H9 (cell line): ENCODE measurements at regions not wholly inside any gene's neighbourhood (a gene's known extent, or its start where the extent isn't known, plus 50 kb on each side); places are given as distances from the start of the nearest gene placed in this dataset.

Experiments
- DNase-seq: peaks from one replicate; pipeline ENCODE4 v3.0.0-alpha.2; 2017
- H2AFZ ChIP-seq: one replicate; pipeline ENCODE4 v1.6.1; 2013; ENCODE audit warnings: mild to moderate bottlenecking, low read length, control low read depth, moderate library complexity
- H2AK5ac ChIP-seq: 2 replicates; pipeline ENCODE4 v1.6.1; 2013; ENCODE audit warnings: low read length, control low read depth, mixed read lengths; ENCODE audit not compliant: insufficient read length
- H2BK120ac ChIP-seq: one replicate; pipeline ENCODE4 v1.6.1; 2013; ENCODE audit warnings: low read depth, mild to moderate bottlenecking, low read length, control low read depth, inconsistent platforms; ENCODE audit not compliant: poor library complexity, severe bottlenecking
- H2BK12ac ChIP-seq: 2 replicates; pipeline ENCODE4 v1.6.1; 2013; ENCODE audit warnings: low read length, control low read depth, mixed read lengths, low read depth; ENCODE audit not compliant: insufficient read length
- H2BK15ac ChIP-seq: 2 replicates; pipeline ENCODE4 v1.6.1; 2013; ENCODE audit warnings: low read depth, low read length, control low read depth
- H2BK20ac ChIP-seq: one replicate; pipeline ENCODE4 v1.6.1; 2013; ENCODE audit warnings: low read depth, mild to moderate bottlenecking, low read length, control low read depth, inconsistent platforms; ENCODE audit not compliant: poor library complexity, severe bottlenecking
- H2BK5ac ChIP-seq: 2 replicates; pipeline ENCODE4 v1.6.1; 2013; ENCODE audit warnings: low read length, control low read depth, mixed read lengths; ENCODE audit not compliant: insufficient read length
- H3K14ac ChIP-seq: 2 replicates; pipeline ENCODE4 v1.6.1; 2013; ENCODE audit warnings: low read length, control low read depth; ENCODE audit not compliant: insufficient read depth
- H3K18ac ChIP-seq: 2 replicates; pipeline ENCODE4 v1.6.1; 2013; ENCODE audit warnings: low read depth, mild to moderate bottlenecking, mixed read lengths, low read length, control low read depth; ENCODE audit not compliant: insufficient read length
- H3K23ac ChIP-seq: 2 replicates; pipeline ENCODE4 v1.6.1; 2013; ENCODE audit warnings: low read length, control low read depth, mixed read lengths, low read depth; ENCODE audit not compliant: insufficient read length
- H3K23me2 ChIP-seq: 2 replicates; pipeline ENCODE4 v1.6.1; 2013; ENCODE audit warnings: low read depth, mild to moderate bottlenecking, mixed read lengths, low read length, control low read depth; ENCODE audit not compliant: insufficient read length, poor library complexity, severe bottlenecking
- H3K27ac ChIP-seq: 2 replicates; pipeline ENCODE4 v1.5.1; 2013; ENCODE audit warnings: low read length, control low read depth, mixed read lengths, low read depth; ENCODE audit not compliant: insufficient read length
- H3K27me3 ChIP-seq: 2 replicates; pipeline ENCODE4 v1.6.1; 2013; ENCODE audit warnings: low read length, control low read depth, inconsistent platforms; ENCODE audit not compliant: insufficient read depth
- H3K4ac ChIP-seq: 2 replicates; pipeline ENCODE4 v1.6.1; 2013; ENCODE audit warnings: low read depth, mild to moderate bottlenecking, control low read depth, inconsistent platforms, low read length, moderate library complexity
- H3K4me1 ChIP-seq: 2 replicates; pipeline ENCODE4 v1.6.1; 2013; ENCODE audit warnings: low read length, control low read depth, inconsistent platforms; ENCODE audit not compliant: insufficient read depth
- H3K4me2 ChIP-seq: 2 replicates; pipeline ENCODE4 v1.6.1; 2013; ENCODE audit warnings: low read length, control low read depth, mixed read lengths; ENCODE audit not compliant: insufficient read length, insufficient read depth
- H3K56ac ChIP-seq: 2 replicates; pipeline ENCODE4 v1.6.1; 2013; ENCODE audit warnings: low read depth, mild to moderate bottlenecking, mixed read lengths, low read length, control low read depth; ENCODE audit not compliant: insufficient read length
- H3K79me1 ChIP-seq: 2 replicates; pipeline ENCODE4 v1.6.1; 2013; ENCODE audit warnings: low read depth, mild to moderate bottlenecking, moderate library complexity, low read length, control low read depth, inconsistent platforms; ENCODE audit not compliant: insufficient read depth, poor library complexity, severe bottlenecking
- H3K79me2 ChIP-seq: 2 replicates; pipeline ENCODE4 v1.6.1; 2013; ENCODE audit warnings: low read length, control low read depth, inconsistent platforms; ENCODE audit not compliant: insufficient read depth
- H3K9ac ChIP-seq: 2 replicates; pipeline ENCODE4 v1.6.1; 2013; ENCODE audit warnings: low read length, control low read depth, mixed read lengths; ENCODE audit not compliant: insufficient read length; ENCODE audit errors: extremely low read depth
- H3K9me3 ChIP-seq: one replicate; pipeline ENCODE4 v1.6.1; 2013; ENCODE audit warnings: low read depth, low read length, inconsistent platforms; ENCODE audit not compliant: control insufficient read depth
- H3T11ph ChIP-seq: one replicate; pipeline ENCODE4 v1.6.1; 2013; ENCODE audit warnings: mild to moderate bottlenecking, low read length, control low read depth, inconsistent platforms
- H4K20me1 ChIP-seq: one replicate; pipeline ENCODE4 v1.6.1; 2013; ENCODE audit not compliant: control insufficient read depth, insufficient read length, insufficient read depth
- H4K5ac ChIP-seq: 2 replicates; pipeline ENCODE4 v1.6.1; 2013; ENCODE audit warnings: low read depth, mild to moderate bottlenecking, mixed read lengths, low read length, control low read depth; ENCODE audit not compliant: insufficient read length
- H4K8ac ChIP-seq: replicated peaks from 2 replicates; pipeline ENCODE4 v1.6.1; 2013; ENCODE audit warnings: low read length, control low read depth, mixed read lengths, low read depth; ENCODE audit not compliant: insufficient read length
- H4K91ac ChIP-seq: 2 replicates; pipeline ENCODE4 v1.6.1; 2013; ENCODE audit warnings: low read depth, mild to moderate bottlenecking, moderate library complexity, mixed read lengths, low read length, control low read depth; ENCODE audit not compliant: insufficient read length
- H3K27ac Mint-ChIP-seq, 3 experiments: 2 replicates in 2 of 3; 3 replicates in 1 of 3; pipeline ENCODE4 v1.8.0; 2020 to 2021; ENCODE audit warnings: mixed read lengths in 3 of 3, mild to moderate bottlenecking in 1 of 3, moderate library complexity in 1 of 3
- H3K27me3 Mint-ChIP-seq: 2 replicates; pipeline ENCODE4 v1.8.0; 2021; ENCODE audit warnings: low read depth, mild to moderate bottlenecking, moderate library complexity, mixed read lengths
- H3K36me3 Mint-ChIP-seq, 3 experiments: 2 replicates in 2 of 3; 3 replicates in 1 of 3; pipeline ENCODE4 v1.8.0; 2020 to 2021; ENCODE audit warnings: low read depth in 3 of 3, mixed read lengths in 3 of 3; ENCODE audit not compliant: insufficient read depth in 1 of 3
- H3K4me1 Mint-ChIP-seq, 2 experiments: 2 replicates each; pipeline ENCODE4 v1.8.0; 2020; ENCODE audit warnings: mixed read lengths in 2 of 2
- H3K4me3 Mint-ChIP-seq, 2 experiments: 2 replicates in 1 of 2; 3 replicates in 1 of 2; pipeline ENCODE4 v1.8.0; 2020 to 2021; ENCODE audit warnings: mild to moderate bottlenecking in 2 of 2, mixed read lengths in 2 of 2, moderate library complexity in 1 of 2
- H3K9me3 Mint-ChIP-seq, 2 experiments: 2 replicates in 1 of 2; 3 replicates in 1 of 2; pipeline ENCODE4 v1.8.0; 2020; ENCODE audit warnings: mild to moderate bottlenecking in 2 of 2, mixed read lengths in 2 of 2, moderate library complexity in 1 of 2
- CTCF ChIP-seq: fragments of 200-600 bp; sonication (generic); conservative IDR thresholded peaks from 3 replicates; pipeline ENCODE4 v1.8.0; 2021; ENCODE audit warnings: antibody characterized with exemption, mild to moderate bottlenecking
- WGBS: extraction: QIAGEN DNeasy Blood & Tissue Kit; methylation state at CpG from one replicate; pipeline ENCODE4 v1.1.7; 2013; ENCODE audit warnings: missing lambda C conversion rate, low lambda C conversion rate, mixed read lengths; ENCODE audit not compliant: insufficient read length; ENCODE audit errors: extremely low coverage; 5-methylcytosine and 5-hydroxymethylcytosine counted together

- Histone ChIP-seq H3K4ac (no peak overlapping the region), H3K9me3 (no peaks in the 10 kb centered on the region), H3K27ac (no peak overlapping the region), H4K5ac (no peak overlapping the region), H2BK15ac (no peak overlapping the region), H3K23ac (no peak overlapping the region), H2BK120ac (no peak overlapping the region), H2BK5ac (no peak overlapping the region), H2BK12ac (no peak overlapping the region), H3K4me1 (no peaks in the 10 kb centered on the region), H3T11ph (no peak overlapping the region), H4K91ac (no peak overlapping the region), H3K56ac (no peak overlapping the region), H4K8ac (no peak overlapping the region), H3K79me2 (no peaks in the 10 kb centered on the region), H2AFZ (no peak overlapping the region), H3K4me2 (no peak overlapping the region), H3K18ac (no peak overlapping the region), H3K27me3 (no peaks in the 10 kb centered on the region), H3K14ac (no peak overlapping the region), H3K23me2 (no peaks in the 10 kb centered on the region), H3K9ac (no peak overlapping the region), H4K20me1 (no peaks in the 10 kb centered on the region), H3K79me1 (no peaks in the 10 kb centered on the region), H2AK5ac (no peak overlapping the region), H2BK20ac (no peak overlapping the region)
- no peak for DNase-seq
- no CpG with 5 or more reads among the region's 1 CpG for WGBS
- H3K27me3 Mint-ChIP-seq, result no peaks in the 10 kb centered on the region
- H3K9me3 Mint-ChIP-seq, result peaks cover 33 to 50% of the 10 kb centered on the region in 2 experiments
- no peaks in the 10 kb centered on the region for H3K4me1 Mint-ChIP-seq
- H3K27ac Mint-ChIP-seq, result no peak overlapping the region
- H3K36me3 Mint-ChIP-seq, result no peaks in the 10 kb centered on the region
- no peak for TF ChIP-seq CTCF
- H3K4me3 Mint-ChIP-seq, result no peak overlapping the region
Measured at GRCh38 chr21:25127811-25128210, 479.5 kb downstream of the MRPL39 start.
